Panc1 (cell line): ENCODE measurements at regions not wholly inside any gene's neighbourhood (a gene's known extent, or its start where the extent isn't known, plus 50 kb on each side); places are given as distances from the start of the nearest gene placed in this dataset.

Source experiments
- ATAC-seq: fragments of 200-7000 bp; cut with Tn5 transposase; 2 replicates; pipeline ENCODE4 v1.9.1; 2020; ENCODE audit warnings: mild to moderate bottlenecking, moderate library complexity
- BruUV-seq: library from RNA; stranded (reverse); fragments of 400-500 nt; replicated peaks from 2 replicates; lab custom pipeline; 2021; lab: Mats Ljungman, UMichigan
- CTCF ChIA-PET: fragments of 300-600 bp; sonication (Branson Sonifier 250); formaldehyde crosslinking; loops from one replicate; lab custom pipeline; 2022; ENCODE audit warnings: antibody characterized with exemption; lab: Charles Lee
- POLR2A ChIA-PET: fragments of 300-600 bp; sonication (Branson Sonifier 250); formaldehyde crosslinking; loops from one replicate; lab custom pipeline; 2022; ENCODE audit warnings: antibody characterized with exemption; lab: Charles Lee
- DNase-seq: peaks from one replicate; pipeline ENCODE4 v3.0.0-alpha.2; 2010; ENCODE audit warnings: low read depth, low spot score
- H3K27ac ChIP-seq: 2 replicates; pipeline ENCODE4 v1.5.1; 2011; ENCODE audit warnings: mild to moderate bottlenecking, low read length, inconsistent platforms
- H3K27me3 ChIP-seq: fragments of 200-500 bp; sonication (Bioruptor generic); 2 replicates; pipeline ENCODE4 v1.6.0; 2014; ENCODE audit warnings: low read length, inconsistent platforms; ENCODE audit not compliant: control insufficient read depth, insufficient read depth
- H3K36me3 ChIP-seq: fragments of 200-500 bp; sonication (Bioruptor generic); 2 replicates; pipeline ENCODE4 v1.5.1; 2014; ENCODE audit warnings: inconsistent platforms, mild to moderate bottlenecking, low read length, moderate library complexity; ENCODE audit not compliant: control insufficient read depth, insufficient read depth
- H3K4me1 ChIP-seq: 2 replicates; pipeline ENCODE4 v1.5.1; 2011; ENCODE audit warnings: inconsistent platforms, mild to moderate bottlenecking, low read length, moderate library complexity; ENCODE audit not compliant: control insufficient read depth, insufficient read depth
- H3K4me3 ChIP-seq, 2 experiments: 2 replicates each; pipeline ENCODE4 v1.5.1; 2011 to 2012; ENCODE audit warnings: low read depth in 2 of 2, low read length in 2 of 2, mild to moderate bottlenecking in 2 of 2, inconsistent platforms in 1 of 2, moderate library complexity in 1 of 2
- H3K9me3 ChIP-seq: fragments of 200-500 bp; sonication (Bioruptor generic); 2 replicates; pipeline ENCODE4 v1.5.1; 2014; ENCODE audit warnings: low read depth, mild to moderate bottlenecking, inconsistent platforms, low read length, moderate library complexity; ENCODE audit not compliant: control insufficient read depth, insufficient read depth
- POLR2AphosphoS5 ChIP-seq: IDR thresholded peaks from 2 replicates; pipeline ENCODE4 v1.6.1; 2012; ENCODE audit warnings: mild to moderate bottlenecking, low read depth, low read length, moderate library complexity
- REST ChIP-seq, 2 experiments: IDR thresholded peaks; 2 replicates each; pipeline ENCODE4 v1.6.1; 2011 to 2012; ENCODE audit warnings: low read depth in 2 of 2, control low read depth in 1 of 2, low read length in 1 of 2, mild to moderate bottlenecking in 1 of 2, moderate library complexity in 1 of 2; ENCODE audit not compliant: insufficient read depth in 1 of 2
- SIN3A ChIP-seq: IDR thresholded peaks from 2 replicates; pipeline ENCODE4 v1.6.1; 2012; ENCODE audit warnings: low read depth, mild to moderate bottlenecking, low read length, moderate library complexity, borderline replicate concordance; ENCODE audit not compliant: insufficient read depth
- TCF7L2 ChIP-seq: IDR thresholded peaks from 2 replicates; pipeline ENCODE4 v1.6.1; 2011; ENCODE audit warnings: mild to moderate bottlenecking, low read depth, low read length, inconsistent platforms
- in situ Hi-C: cut with HindIII; loops from 2 replicates; pipeline ENCODE4 v1.10.0; 2016; ENCODE audit warnings: low sequenced_read_pairs, low pct_unique_long_range_greater_than_20kb
- intact Hi-C: fragments of 100-400 bp; cut with micrococcal nuclease; formaldehyde crosslinking; loops from one replicate; pipeline ENCODE4 v1.10.0; 2022; ENCODE audit not compliant: unreplicated experiment
- TF ChIP-seq, protein P1 (sequence below): fragments of 450-650 bp; IDR thresholded peaks from 2 replicates; pipeline ENCODE4 v1.5.1; 2017; ENCODE audit warnings: mild to moderate bottlenecking

GRCh38 chr4:138659037-138659811, 356.4 kb upstream of the NOCT start:
- BruUV-seq = no TSS peak
- ChIA-PET POLR2A (no interaction called here), CTCF (no interaction called here)
- Histone ChIP-seq H3K4me3 (no peak overlapping the region), H3K27ac (no peak overlapping the region), H3K27me3 (no peaks in the 10 kb centered on the region), H3K36me3 (no peaks in the 10 kb centered on the region), H3K4me1 (no peaks in the 10 kb centered on the region), H3K9me3 (no peaks in the 10 kb centered on the region)
- no peak for DNase-seq
- intact Hi-C loops (no loop called here), in situ Hi-C loops (no loop called here)
- TF ChIP-seq, protein P1, sequence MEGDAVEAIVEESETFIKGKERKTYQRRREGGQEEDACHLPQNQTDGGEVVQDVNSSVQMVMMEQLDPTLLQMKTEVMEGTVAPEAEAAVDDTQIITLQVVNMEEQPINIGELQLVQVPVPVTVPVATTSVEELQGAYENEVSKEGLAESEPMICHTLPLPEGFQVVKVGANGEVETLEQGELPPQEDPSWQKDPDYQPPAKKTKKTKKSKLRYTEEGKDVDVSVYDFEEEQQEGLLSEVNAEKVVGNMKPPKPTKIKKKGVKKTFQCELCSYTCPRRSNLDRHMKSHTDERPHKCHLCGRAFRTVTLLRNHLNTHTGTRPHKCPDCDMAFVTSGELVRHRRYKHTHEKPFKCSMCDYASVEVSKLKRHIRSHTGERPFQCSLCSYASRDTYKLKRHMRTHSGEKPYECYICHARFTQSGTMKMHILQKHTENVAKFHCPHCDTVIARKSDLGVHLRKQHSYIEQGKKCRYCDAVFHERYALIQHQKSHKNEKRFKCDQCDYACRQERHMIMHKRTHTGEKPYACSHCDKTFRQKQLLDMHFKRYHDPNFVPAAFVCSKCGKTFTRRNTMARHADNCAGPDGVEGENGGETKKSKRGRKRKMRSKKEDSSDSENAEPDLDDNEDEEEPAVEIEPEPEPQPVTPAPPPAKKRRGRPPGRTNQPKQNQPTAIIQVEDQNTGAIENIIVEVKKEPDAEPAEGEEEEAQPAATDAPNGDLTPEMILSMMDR = no peak
- TF ChIP-seq SIN3A = no peak
- no peak for TF ChIP-seq REST (IDR thresholded peaks at IDR 0.05; ENCODE audit: insufficient read depth in 1 of 2, low read depth in 2 of 2, low read length in 1 of 2)
- TF ChIP-seq TCF7L2 = no peak
- TF ChIP-seq POLR2AphosphoS5 = no peak
- no peak for ATAC-seq

DNA sequence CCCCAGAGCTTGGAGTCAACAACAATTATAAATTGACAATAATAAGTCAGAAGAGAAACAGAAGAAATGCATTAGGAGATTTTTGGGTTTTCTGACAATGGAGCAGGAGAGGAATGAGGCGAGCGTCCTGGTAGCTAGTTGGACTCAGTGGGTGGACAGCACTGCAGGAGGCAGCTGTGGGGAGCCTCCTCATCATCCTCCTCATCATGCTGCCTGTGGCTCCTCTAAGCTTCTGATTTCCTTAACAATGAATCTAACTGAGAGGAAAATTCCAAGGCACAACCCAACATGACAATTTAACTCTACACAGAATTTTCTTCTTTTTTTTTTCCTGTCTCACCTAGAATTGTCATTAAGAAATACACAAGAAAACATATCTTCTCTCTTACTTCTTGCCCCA, 357.1 kb upstream of the NOCT start:
- no TSS peak for BruUV-seq
- TF ChIP-seq TCF7L2 = no peak
- no peak for TF ChIP-seq POLR2AphosphoS5
- TF ChIP-seq SIN3A = no peak
- TF ChIP-seq, protein P1 = no peak
- no peak for TF ChIP-seq REST (IDR thresholded peaks at IDR 0.05; ENCODE audit: insufficient read depth in 1 of 2, low read depth in 2 of 2, low read length in 1 of 2)
- no peaks in the 10 kb centered on the region for H3K4me1 ChIP-seq
- POLR2A ChIA-PET = no interaction called here
- CTCF ChIA-PET = no interaction called here
- H3K27me3 ChIP-seq = no peaks in the 10 kb centered on the region
- H3K27ac ChIP-seq = no peak overlapping the region
- no peaks in the 10 kb centered on the region for H3K36me3 ChIP-seq
- no peak overlapping the region for H3K4me3 ChIP-seq
- in situ Hi-C loops (no loop called here), intact Hi-C loops (no loop called here)
- H3K9me3 ChIP-seq = no peaks in the 10 kb centered on the region
- DNase-seq (no peak), ATAC-seq (no peak)
